Esophagus muscularis mucosa (tissue), 3 donors: ENCODE measurements at regions not wholly inside any gene's neighbourhood (a gene's known extent, or its start where the extent isn't known, plus 50 kb on each side); places are given as distances from the start of the nearest gene placed in this dataset.

ENCODE experiments used
- CTCF ChIP-seq, 3 experiments: fragments of 200-600 bp in 2 of 3; fragments of 450-650 bp in 1 of 3; sonication (generic) in 2 of 3; IDR thresholded peaks; one replicate each; pipeline ENCODE4 v1.5.1; 2017 to 2019; ENCODE audit warnings: antibody characterized with exemption in 3 of 3, mild to moderate bottlenecking in 2 of 3, moderate library complexity in 1 of 3
- POLR2A ChIP-seq: fragments of 450-650 bp; IDR thresholded peaks from one replicate; pipeline ENCODE4 v1.6.1; 2017; ENCODE audit warnings: antibody characterized with exemption, moderate library complexity, mild to moderate bottlenecking, low read depth

- TF ChIP-seq CTCF (IDR thresholded peaks at IDR 0.05) (no peak), POLR2A (no peak)
Observed at GRCh38 chr6:168216751-168217191, 102.8 kb downstream of the DACT2 start.
